Liver (tissue), 8 donors: ENCODE measurements at regions not wholly inside any gene's neighbourhood (a gene's known extent, or its start where the extent isn't known, plus 50 kb on each side); places are given as distances from the start of the nearest gene placed in this dataset.

Experiments used
- DNase-seq: peaks from one replicate; pipeline ENCODE4 v3.0.0-alpha.2; 2017; ENCODE audit warnings: low spot score
- H3K27ac ChIP-seq, 2 donors: one replicate each; pipeline ENCODE4 v1.7.0; 2013; ENCODE audit warnings: inconsistent platforms in 2 of 2, low read length in 2 of 2, control low read depth in 1 of 2, low read depth in 1 of 2, mild to moderate bottlenecking in 1 of 2
- H3K27me3 ChIP-seq, 4 donors: one replicate each; pipeline versions ENCODE4 v1.6.1 to v1.7.0; 2013; ENCODE audit warnings: low read length in 3 of 4, inconsistent platforms in 1 of 4, mild to moderate bottlenecking in 1 of 4, moderate library complexity in 1 of 4; ENCODE audit not compliant: control insufficient read depth in 4 of 4, insufficient read depth in 4 of 4
- H3K36me3 ChIP-seq, 4 donors: one replicate each; pipeline versions ENCODE4 v1.6.1 to v1.7.0; 2013; ENCODE audit warnings: low read length in 3 of 4, mild to moderate bottlenecking in 3 of 4, low read depth in 1 of 4, moderate library complexity in 1 of 4; ENCODE audit not compliant: control insufficient read depth in 4 of 4, insufficient read depth in 3 of 4
- H3K4me1 ChIP-seq, 4 donors: one replicate each; pipeline versions ENCODE4 v1.6.1 to v1.7.0; 2013; ENCODE audit warnings: low read length in 3 of 4, mild to moderate bottlenecking in 3 of 4, moderate library complexity in 1 of 4; ENCODE audit not compliant: control insufficient read depth in 4 of 4, insufficient read depth in 4 of 4
- H3K4me3 ChIP-seq, 3 donors: one replicate each; pipeline versions ENCODE4 v1.6.1 to v1.7.0; 2013; ENCODE audit warnings: low read length in 3 of 3, control low read depth in 1 of 3, low read depth in 1 of 3, mild to moderate bottlenecking in 1 of 3
- H3K9ac ChIP-seq, 2 donors: one replicate each; pipeline ENCODE4 v1.7.0; 2013; ENCODE audit warnings: low read length in 2 of 2, mild to moderate bottlenecking in 2 of 2, moderate library complexity in 2 of 2, control low read depth in 1 of 2, low read depth in 1 of 2
- H3K9me3 ChIP-seq, 4 donors: one replicate each; pipeline versions ENCODE4 v1.6.1 to v1.7.0; 2013; ENCODE audit warnings: low read length in 3 of 4; ENCODE audit not compliant: control insufficient read depth in 4 of 4
- CTCF ChIP-seq: fragments of 150-350 bp; IDR thresholded peaks from 2 replicates; pipeline ENCODE4 v1.5.1; 2017; ENCODE audit warnings: improper control_type of control experiment, low read depth, low read length; ENCODE audit not compliant: missing input control
- EGR1 ChIP-seq, 2 donors: IDR thresholded peaks; 2 replicates each; pipeline ENCODE4 v1.6.1; 2016 to 2018; ENCODE audit warnings: antibody characterized with exemption in 2 of 2, low read depth in 2 of 2
- FOXA1 ChIP-seq: IDR thresholded peaks from 2 replicates; pipeline ENCODE4 v1.6.1; 2016; ENCODE audit warnings: antibody characterized with exemption
- FOXA2 ChIP-seq: IDR thresholded peaks from 2 replicates; pipeline ENCODE4 v1.6.1; 2016; ENCODE audit warnings: antibody characterized with exemption
- GABPA ChIP-seq, 2 donors: IDR thresholded peaks in 1 of 2; conservative IDR thresholded peaks in 1 of 2; 2 replicates each; pipeline ENCODE4 v1.6.1; 2016; ENCODE audit warnings: antibody characterized with exemption in 2 of 2, mild to moderate bottlenecking in 1 of 2, moderate library complexity in 1 of 2
- HNF4A ChIP-seq, 2 donors: conservative IDR thresholded peaks; 2 replicates each; pipeline ENCODE4 v1.6.1; 2016; ENCODE audit warnings: antibody characterized with exemption in 2 of 2, mild to moderate bottlenecking in 2 of 2
- HNF4G ChIP-seq: IDR thresholded peaks from 2 replicates; pipeline ENCODE4 v1.6.1; 2016; ENCODE audit warnings: antibody characterized with exemption
- MAX ChIP-seq: IDR thresholded peaks from 2 replicates; pipeline ENCODE4 v1.6.1; 2016; ENCODE audit warnings: antibody characterized with exemption
- NR2F2 ChIP-seq: IDR thresholded peaks from 2 replicates; pipeline ENCODE4 v1.6.1; 2016; ENCODE audit warnings: antibody characterized with exemption
- RAD21 ChIP-seq, 2 donors: IDR thresholded peaks; 2 replicates each; pipeline ENCODE4 v1.6.1; 2016; ENCODE audit warnings: antibody characterized with exemption in 2 of 2, mild to moderate bottlenecking in 2 of 2
- REST ChIP-seq: IDR thresholded peaks from 2 replicates; pipeline ENCODE4 v1.6.1; 2016; ENCODE audit warnings: antibody characterized with exemption, mild to moderate bottlenecking
- RXRA ChIP-seq, 2 donors: IDR thresholded peaks; 2 replicates each; pipeline ENCODE4 v1.6.1; 2017 to 2018; ENCODE audit warnings: antibody characterized with exemption in 2 of 2, mild to moderate bottlenecking in 1 of 2
- SP1 ChIP-seq: IDR thresholded peaks from 2 replicates; pipeline ENCODE4 v1.6.1; 2018; ENCODE audit warnings: antibody characterized with exemption, mild to moderate bottlenecking
- TAF1 ChIP-seq: conservative IDR thresholded peaks from 2 replicates; pipeline ENCODE4 v1.6.1; 2016; ENCODE audit warnings: antibody characterized with exemption, mild to moderate bottlenecking
- YY1 ChIP-seq: IDR thresholded peaks from 2 replicates; pipeline ENCODE4 v1.6.1; 2016; ENCODE audit warnings: antibody characterized with exemption, mild to moderate bottlenecking
- WGBS: extraction: QIAGEN DNeasy Blood & Tissue Kit; methylation state at CpG from one replicate; pipeline ENCODE4 v1.1.7; 2013; 5-methylcytosine and 5-hydroxymethylcytosine counted together
- donor health status: healthy.
- donor health status: healthy.
- donor health status: healthy.
- donor health status: healthy.
- donor health status: healthy.

GRCh38 chr5:8234179-8234770, 365.3 kb downstream of the MTRR start:
- H3K9me3 ChIP-seq: no peaks in the 10 kb centered on the region
- DNase-seq: no peak
- no peak overlapping the region for H3K9ac ChIP-seq
- H3K27me3 ChIP-seq: no peaks in the 10 kb centered on the region
- TF ChIP-seq CTCF (no peak), TAF1 (no peak), NR2F2 (no peak), HNF4G (no peak), EGR1 (IDR thresholded peaks at IDR 0.05; ENCODE audit: low read depth in 2 of 2) (no peak), HNF4A (conservative IDR thresholded peaks at IDR 0.05) (no peak), YY1 (no peak), RAD21 (IDR thresholded peaks at IDR 0.05) (no peak), GABPA (IDR thresholded peaks at IDR 0.05 in 1 of 2, conservative IDR thresholded peaks at IDR 0.05 in 1 of 2) (no peak), FOXA1 (no peak), MAX (no peak), REST (no peak), FOXA2 (no peak), RXRA (IDR thresholded peaks at IDR 0.05) (no peak)
- no peak overlapping the region for H3K27ac ChIP-seq
- 46% methylated on average over 3 of the region's 3 CpGs for WGBS
- H3K36me3 ChIP-seq: no peaks in the 10 kb centered on the region
- H3K4me1 ChIP-seq: no peaks in the 10 kb centered on the region
- H3K4me3 ChIP-seq: no peak overlapping the region

- no peak for DNase-seq
- TF ChIP-seq RAD21 (IDR thresholded peaks at IDR 0.05) (no peak), MAX (no peak), FOXA2 (no peak), SP1 (no peak), EGR1 (IDR thresholded peaks at IDR 0.05; ENCODE audit: low read depth in 2 of 2) (no peak), HNF4G (no peak), FOXA1 (no peak), HNF4A (conservative IDR thresholded peaks at IDR 0.05) (no peak)
- H3K36me3 ChIP-seq: no peaks in the 10 kb centered on the region
- H3K4me3 ChIP-seq: no peak overlapping the region
- H3K9me3 ChIP-seq: no peaks in the 10 kb centered on the region
- 88% methylated on average over 5 of the region's 5 CpGs for WGBS
- no peaks in the 10 kb centered on the region for H3K4me1 ChIP-seq
- H3K9ac ChIP-seq: no peak overlapping the region
- no peaks in the 10 kb centered on the region for H3K27me3 ChIP-seq
- H3K27ac ChIP-seq: no peak overlapping the region
Observed at GRCh38 chr5:8238080-8238479, 369.1 kb downstream of the MTRR start.
